H1 (cell line): ENCODE measurements at regions not wholly inside any gene's neighbourhood (a gene's known extent, or its start where the extent isn't known, plus 50 kb on each side); places are given as distances from the start of the nearest gene placed in this dataset.

Experiments
- CTCF ChIA-PET: fragments of 300-600 bp; sonication (Branson Sonifier 250); formaldehyde crosslinking; loops from one replicate; lab custom pipeline; 2021; ENCODE audit not compliant: partially characterized antibody; lab: Charles Lee
- POLR2A ChIA-PET: fragments of 300-600 bp; sonication (Branson Sonifier 250); formaldehyde crosslinking; loops from one replicate; lab custom pipeline; 2021; ENCODE audit warnings: inconsistent platforms; ENCODE audit not compliant: partially characterized antibody; lab: Charles Lee
- DNase-seq, 2 experiments: peaks; one replicate each; pipeline versions ENCODE4 v3.0.0 to v3.0.0-alpha.2; 2010 to 2022; ENCODE audit warnings: low spot score in 2 of 2, low read depth in 1 of 2, mixed read lengths in 1 of 2
- FAIRE-seq: peaks from 2 replicates; lab custom pipeline; 2011; peaks lifted over from hg19 to GRCh38; lab: Jason Lieb, UNC
- H2AFZ ChIP-seq: 2 replicates; pipeline ENCODE4 v1.8.1; 2012; ENCODE audit warnings: low read length, inconsistent platforms
- H2AK5ac ChIP-seq: 2 replicates; pipeline ENCODE4 v1.6.1; 2013; ENCODE audit warnings: low read depth, low read length
- H2BK120ac ChIP-seq: replicated peaks from 2 replicates; pipeline ENCODE3; 2013; ENCODE audit warnings: low read depth, low read length, inconsistent platforms
- H2BK12ac ChIP-seq: 2 replicates; pipeline ENCODE4 v1.6.1; 2013; ENCODE audit warnings: low read depth, low read length
- H2BK15ac ChIP-seq: 2 replicates; pipeline ENCODE4 v1.6.1; 2013; ENCODE audit warnings: low read length
- H2BK20ac ChIP-seq: 2 replicates; pipeline ENCODE4 v1.6.1; 2013; ENCODE audit warnings: low read length
- H2BK5ac ChIP-seq: 2 replicates; pipeline ENCODE4 v1.6.1; 2013; ENCODE audit warnings: low read depth, low read length
- H3K14ac ChIP-seq: 2 replicates; pipeline ENCODE4 v1.6.1; 2013; ENCODE audit warnings: inconsistent platforms; ENCODE audit not compliant: insufficient read length
- H3K18ac ChIP-seq: 2 replicates; pipeline ENCODE4 v1.6.1; 2013; ENCODE audit warnings: low read length; ENCODE audit errors: extremely low read depth
- H3K23ac ChIP-seq: 2 replicates; pipeline ENCODE4 v1.6.1; 2013; ENCODE audit warnings: inconsistent platforms; ENCODE audit not compliant: insufficient read length
- H3K23me2 ChIP-seq: 2 replicates; pipeline ENCODE4 v1.6.1; 2013; ENCODE audit warnings: low read depth, low read length
- H3K27ac ChIP-seq: 2 replicates; pipeline ENCODE4 v1.6.1; 2011; ENCODE audit warnings: low read depth, low read length, inconsistent platforms
- H3K27me3 ChIP-seq, 4 experiments: replicated peaks in 1 of 4; 1 replicate in 1 of 4; 2 replicates in 3 of 4; pipeline versions ENCODE4 v1.6.1 to v1.8.1; 2011 to 2013; ENCODE audit warnings: low read length in 3 of 4, mild to moderate bottlenecking in 3 of 4, inconsistent platforms in 2 of 4, mixed read lengths in 2 of 4, moderate library complexity in 1 of 4; ENCODE audit not compliant: control insufficient read depth in 3 of 4, insufficient read depth in 3 of 4; ENCODE audit errors: extremely low read depth in 1 of 4
- H3K36me3 ChIP-seq, 4 experiments: 2 replicates each; pipeline versions ENCODE4 v1.6.1 to v1.8.1; 2011 to 2013; ENCODE audit warnings: mild to moderate bottlenecking in 4 of 4, low read length in 3 of 4, moderate library complexity in 2 of 4, control low read depth in 1 of 4, inconsistent platforms in 1 of 4; ENCODE audit not compliant: insufficient read depth in 4 of 4, control insufficient read depth in 2 of 4
- H3K4ac ChIP-seq: replicated peaks from 2 replicates; pipeline ENCODE3; 2013; ENCODE audit warnings: low read length, low read depth, mixed read lengths, inconsistent platforms; ENCODE audit not compliant: insufficient read length
- H3K4me1 ChIP-seq, 4 experiments: replicated peaks in 1 of 4; 1 replicate in 1 of 4; 2 replicates in 3 of 4; pipeline versions ENCODE4 v1.6.1 to v1.8.1; 2011 to 2013; ENCODE audit warnings: low read length in 3 of 4, inconsistent platforms in 2 of 4, mixed read lengths in 1 of 4; ENCODE audit not compliant: insufficient read depth in 4 of 4, control insufficient read depth in 3 of 4
- H3K4me2 ChIP-seq, 2 experiments: 2 replicates each; pipeline versions ENCODE4 v1.6.1 to v1.8.1; 2011 to 2013; ENCODE audit warnings: low read depth in 2 of 2, low read length in 2 of 2, control low read depth in 1 of 2, inconsistent platforms in 1 of 2, mild to moderate bottlenecking in 1 of 2; ENCODE audit not compliant: insufficient read depth in 1 of 2
- H3K4me3 ChIP-seq, 4 experiments: fragments of 200-600, 300-600 bp in 1 of 4; sonication (generic), shearing (Covaris generic), sonication (Bioruptor Twin) in 1 of 4; 2 replicates each; pipeline versions ENCODE4 v1.5.1 to v1.8.1; 2011 to 2016; ENCODE audit warnings: low read length in 4 of 4, low read depth in 3 of 4, control low read depth in 2 of 4, inconsistent platforms in 2 of 4, mild to moderate bottlenecking in 2 of 4, mixed read lengths in 1 of 4, moderate library complexity in 1 of 4; ENCODE audit not compliant: insufficient read depth in 2 of 4; ENCODE audit errors: extremely low read depth in 1 of 4
- H3K56ac ChIP-seq: replicated peaks from 2 replicates; pipeline ENCODE3; 2013; ENCODE audit warnings: low read depth, mild to moderate bottlenecking, mixed read lengths, low read length, inconsistent platforms; ENCODE audit not compliant: insufficient read length
- H3K79me1 ChIP-seq: 2 replicates; pipeline ENCODE4 v1.6.1; 2013; ENCODE audit warnings: low read depth, low read length, control low read depth
- H3K79me2 ChIP-seq, 2 experiments: 2 replicates each; pipeline versions ENCODE4 v1.6.1 to v1.8.1; 2012 to 2013; ENCODE audit warnings: low read length in 2 of 2, mild to moderate bottlenecking in 2 of 2, inconsistent platforms in 1 of 2; ENCODE audit not compliant: insufficient read depth in 2 of 2, control insufficient read depth in 1 of 2
- H3K9ac ChIP-seq, 4 experiments: replicated peaks in 1 of 4; 1 replicate in 1 of 4; 2 replicates in 3 of 4; pipeline versions ENCODE4 v1.6.1 to v1.8.1; 2011 to 2013; ENCODE audit warnings: low read depth in 3 of 4, low read length in 3 of 4, control low read depth in 2 of 4, mild to moderate bottlenecking in 2 of 4, moderate library complexity in 2 of 4, inconsistent platforms in 1 of 4; ENCODE audit errors: extremely low read depth in 1 of 4
- H3K9me3 ChIP-seq, 2 experiments: 2 replicates each; pipeline versions ENCODE4 v1.6.1 to v1.8.1; 2012 to 2013; ENCODE audit warnings: mild to moderate bottlenecking in 2 of 2, moderate library complexity in 2 of 2, control low read depth in 1 of 2, inconsistent platforms in 1 of 2, low read depth in 1 of 2, low read length in 1 of 2, mixed read lengths in 1 of 2; ENCODE audit not compliant: insufficient read depth in 2 of 2
- H4K20me1 ChIP-seq, 2 experiments: replicated peaks in 1 of 2; 2 replicates each; pipeline versions ENCODE3 to v1.8.1; 2011 to 2013; ENCODE audit warnings: inconsistent platforms in 2 of 2, low read length in 2 of 2, mild to moderate bottlenecking in 1 of 2; ENCODE audit not compliant: insufficient read depth in 2 of 2, control insufficient read depth in 1 of 2
- H4K5ac ChIP-seq: 2 replicates; pipeline ENCODE4 v1.6.1; 2013; ENCODE audit warnings: low read length, low read depth, mixed read lengths, inconsistent platforms; ENCODE audit not compliant: insufficient read length
- H4K8ac ChIP-seq: 2 replicates; pipeline ENCODE4 v1.8.0; 2013; ENCODE audit warnings: mild to moderate bottlenecking, moderate library complexity, low read length, inconsistent platforms; ENCODE audit not compliant: insufficient read depth; ENCODE audit errors: extremely low read depth
- H4K91ac ChIP-seq: replicated peaks from 2 replicates; pipeline ENCODE3; 2013; ENCODE audit warnings: low read length, mixed read lengths, inconsistent platforms; ENCODE audit not compliant: insufficient read length
- ATF2 ChIP-seq: IDR thresholded peaks from 2 replicates; pipeline ENCODE4 v1.6.1; 2012; ENCODE audit warnings: low read length, inconsistent platforms
- EP300 ChIP-seq, 2 experiments: IDR thresholded peaks; 1 replicate in 1 of 2; 2 replicates in 1 of 2; pipeline ENCODE4 v1.6.1; 2011 to 2012; ENCODE audit warnings: low read depth in 2 of 2, low read length in 2 of 2, mild to moderate bottlenecking in 2 of 2, borderline replicate concordance in 1 of 2, inconsistent platforms in 1 of 2, moderate library complexity in 1 of 2
- HDAC2 ChIP-seq, 2 experiments: fragments of 300-600 bp in 1 of 2; sonication (generic) in 1 of 2; IDR thresholded peaks; 2 replicates each; pipeline ENCODE4 v1.6.1; 2011 to 2012; ENCODE audit warnings: low read depth in 2 of 2, low read length in 2 of 2, mild to moderate bottlenecking in 2 of 2, moderate library complexity in 2 of 2, borderline replicate concordance in 1 of 2, inconsistent platforms in 1 of 2
- KDM1A ChIP-seq: fragments of 200-600, 300-600 bp; sonication (generic); IDR thresholded peaks from 2 replicates; pipeline ENCODE4 v1.7.1; 2016; ENCODE audit warnings: mild to moderate bottlenecking, low read length, borderline replicate concordance
- KDM4A ChIP-seq: IDR thresholded peaks from one replicate; pipeline ENCODE4 v1.7.1; 2012; ENCODE audit warnings: low read depth, mild to moderate bottlenecking, moderate library complexity, low read length, inconsistent platforms; ENCODE audit not compliant: severe bottlenecking
- POLR2A ChIP-seq, 2 experiments: IDR thresholded peaks; 1 replicate in 1 of 2; 2 replicates in 1 of 2; pipeline ENCODE4 v1.6.1; 2011; ENCODE audit warnings: low read depth in 2 of 2, low read length in 2 of 2, mild to moderate bottlenecking in 2 of 2; ENCODE audit errors: control extremely low read depth in 1 of 2
- SP2 ChIP-seq: IDR thresholded peaks from 2 replicates; pipeline ENCODE4 v1.6.1; 2012; ENCODE audit warnings: mild to moderate bottlenecking, low read length, inconsistent platforms
- SP4 ChIP-seq: IDR thresholded peaks from 2 replicates; pipeline ENCODE4 v1.6.1; 2012; ENCODE audit warnings: low read length, inconsistent platforms
- TBP ChIP-seq: IDR thresholded peaks from 2 replicates; pipeline ENCODE4 v1.6.1; 2011; ENCODE audit warnings: low read depth, low read length, improper control_type of control experiment
- USF2 ChIP-seq: IDR thresholded peaks from 2 replicates; pipeline ENCODE4 v1.6.1; 2011; ENCODE audit warnings: low read length, improper control_type of control experiment
- ZNF274 ChIP-seq: IDR thresholded peaks from 2 replicates; pipeline ENCODE4 v1.7.0; 2012; ENCODE audit warnings: low read length, borderline replicate concordance; ENCODE audit errors: extremely low read depth
- WGBS, 2 experiments: shearing (Covaris generic) in 1 of 2; methylation state at CpG; one replicate each; pipeline versions ENCODE4 v1.1.6 to v1.1.7; 2013 to 2015; ENCODE audit warnings: low lambda C conversion rate in 2 of 2, mixed read lengths in 2 of 2, inconsistent platforms in 1 of 2, low coverage in 1 of 2, missing lambda C conversion rate in 1 of 2; ENCODE audit not compliant: insufficient replicate concordance in 2 of 2, insufficient coverage in 1 of 2, insufficient read length in 1 of 2; ENCODE audit errors: extremely low coverage in 1 of 2, missing lambda C conversion rate in 1 of 2; 5-methylcytosine and 5-hydroxymethylcytosine counted together

GRCh38 chr10:121078672-121079102, 227.5 kb downstream of the WDR11 start:
- H3K23me2 ChIP-seq: no peaks in the 10 kb centered on the region
- H4K8ac ChIP-seq: no peak overlapping the region
- 90% methylated on average over 6 of the region's 8 CpGs; no CpG with 5 or more reads in 1 of the 2 experiments for WGBS, 2 experiments
- H2AK5ac ChIP-seq: no peak overlapping the region
- no peak overlapping the region for H3K4ac ChIP-seq
- H2AFZ ChIP-seq: no peak overlapping the region
- no peak overlapping the region for H2BK120ac ChIP-seq
- no peak overlapping the region for H4K91ac ChIP-seq
- no peaks in the 10 kb centered on the region for H3K36me3 ChIP-seq
- H3K23ac ChIP-seq: no peak overlapping the region
- no peak overlapping the region for H3K4me3 ChIP-seq
- H2BK5ac ChIP-seq: no peak overlapping the region
- no peaks in the 10 kb centered on the region for H3K9me3 ChIP-seq
- H3K27ac ChIP-seq: no peak overlapping the region
- no peak overlapping the region for H3K18ac ChIP-seq
- no peak overlapping the region; the same call in 1 of the 2 replicates for H2BK15ac ChIP-seq
- no peaks in the 10 kb centered on the region for H3K79me2 ChIP-seq
- H4K5ac ChIP-seq: no peak overlapping the region
- no peak overlapping the region for H3K4me2 ChIP-seq
- no peak for DNase-seq
- H4K20me1 ChIP-seq: no peaks in the 10 kb centered on the region
- no peak overlapping the region for H2BK12ac ChIP-seq
- no peak overlapping the region for H2BK20ac ChIP-seq
- no peaks in the 10 kb centered on the region for H3K79me1 ChIP-seq
- POLR2A ChIA-PET: interaction anchor here (0.5 kb wide), 1 partner anchor 163 kb away, joined by 3 read pairs; no protein-coding TSS in a partner anchor
- H3K27me3 ChIP-seq: no peaks in the 10 kb centered on the region; a peak in 1 of 7 replicates
- CTCF ChIA-PET: interaction anchor here (1.0 kb wide), 1 partner anchor 9 kb away, joined by 4 read pairs; no protein-coding TSS in a partner anchor
- no peak overlapping the region for H3K14ac ChIP-seq
- no peak for FAIRE-seq
- no peak overlapping the region for H3K56ac ChIP-seq
- no peak overlapping the region for H3K9ac ChIP-seq
- peaks cover 0 to 7% (median 0%) of the 10 kb centered on the region in 4 experiments; a peak in 1 of 7 replicates for H3K4me1 ChIP-seq
- no peak for TF ChIP-seq TBP
- TF ChIP-seq ATF2: no peak
- TF ChIP-seq KDM1A: no peak
- TF ChIP-seq EP300 (IDR thresholded peaks at IDR 0.05; ENCODE audit: borderline replicate concordance in 1 of 2, low read depth in 2 of 2, low read length in 2 of 2): no peak
- TF ChIP-seq POLR2A (IDR thresholded peaks at IDR 0.05; ENCODE audit: control extremely low read depth in 1 of 2, low read depth in 2 of 2, low read length in 2 of 2): no peak
- TF ChIP-seq SP4: no peak
- TF ChIP-seq HDAC2 (IDR thresholded peaks at IDR 0.05; ENCODE audit: borderline replicate concordance in 1 of 2, low read depth in 2 of 2, low read length in 2 of 2): no peak
- no peak for TF ChIP-seq KDM4A
- TF ChIP-seq ZNF274: no peak
- TF ChIP-seq SP2: no peak
- no peak for TF ChIP-seq USF2
